ENCODE measurements at regions not wholly inside any gene's neighbourhood (a gene's known extent, or its start where the extent isn't known, plus 50 kb on each side); places are given as distances from the start of the nearest gene placed in this dataset.

DNA sequence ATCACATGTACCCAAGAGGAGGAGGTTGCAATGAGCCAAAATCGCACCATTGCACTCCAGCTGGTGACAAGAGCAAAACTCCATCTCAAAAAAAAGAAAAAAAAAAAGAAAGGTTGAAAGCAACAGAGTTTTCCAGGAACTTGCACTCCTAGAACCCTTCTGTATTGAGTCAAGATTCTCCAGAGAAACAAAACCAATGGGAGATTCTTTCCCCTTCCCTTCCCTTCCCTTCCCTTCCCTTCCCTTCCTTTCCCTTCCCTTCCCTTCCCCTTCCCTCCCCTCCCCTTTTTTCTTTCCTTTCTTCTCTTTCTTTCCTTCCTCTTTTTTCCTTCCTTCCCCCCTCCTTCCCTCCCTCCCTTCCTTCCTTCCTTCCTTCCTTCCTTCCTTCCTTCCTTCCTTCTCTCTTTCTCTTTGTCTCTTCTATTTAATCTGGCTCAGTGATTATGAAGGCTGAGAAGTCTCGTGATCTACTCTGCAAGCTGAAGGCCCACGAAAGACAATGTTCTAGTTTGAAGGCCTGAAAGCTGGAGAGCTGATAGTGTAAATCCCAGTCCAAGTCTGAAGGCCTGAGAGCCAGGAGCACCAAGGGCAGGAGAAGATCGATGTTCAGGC is 59.6 kb upstream of the CNTLN start:
- TF ChIP-seq CEBPB (IDR thresholded peaks at IDR 0.05) = no peak
- TF ChIP-seq, protein P1, sequence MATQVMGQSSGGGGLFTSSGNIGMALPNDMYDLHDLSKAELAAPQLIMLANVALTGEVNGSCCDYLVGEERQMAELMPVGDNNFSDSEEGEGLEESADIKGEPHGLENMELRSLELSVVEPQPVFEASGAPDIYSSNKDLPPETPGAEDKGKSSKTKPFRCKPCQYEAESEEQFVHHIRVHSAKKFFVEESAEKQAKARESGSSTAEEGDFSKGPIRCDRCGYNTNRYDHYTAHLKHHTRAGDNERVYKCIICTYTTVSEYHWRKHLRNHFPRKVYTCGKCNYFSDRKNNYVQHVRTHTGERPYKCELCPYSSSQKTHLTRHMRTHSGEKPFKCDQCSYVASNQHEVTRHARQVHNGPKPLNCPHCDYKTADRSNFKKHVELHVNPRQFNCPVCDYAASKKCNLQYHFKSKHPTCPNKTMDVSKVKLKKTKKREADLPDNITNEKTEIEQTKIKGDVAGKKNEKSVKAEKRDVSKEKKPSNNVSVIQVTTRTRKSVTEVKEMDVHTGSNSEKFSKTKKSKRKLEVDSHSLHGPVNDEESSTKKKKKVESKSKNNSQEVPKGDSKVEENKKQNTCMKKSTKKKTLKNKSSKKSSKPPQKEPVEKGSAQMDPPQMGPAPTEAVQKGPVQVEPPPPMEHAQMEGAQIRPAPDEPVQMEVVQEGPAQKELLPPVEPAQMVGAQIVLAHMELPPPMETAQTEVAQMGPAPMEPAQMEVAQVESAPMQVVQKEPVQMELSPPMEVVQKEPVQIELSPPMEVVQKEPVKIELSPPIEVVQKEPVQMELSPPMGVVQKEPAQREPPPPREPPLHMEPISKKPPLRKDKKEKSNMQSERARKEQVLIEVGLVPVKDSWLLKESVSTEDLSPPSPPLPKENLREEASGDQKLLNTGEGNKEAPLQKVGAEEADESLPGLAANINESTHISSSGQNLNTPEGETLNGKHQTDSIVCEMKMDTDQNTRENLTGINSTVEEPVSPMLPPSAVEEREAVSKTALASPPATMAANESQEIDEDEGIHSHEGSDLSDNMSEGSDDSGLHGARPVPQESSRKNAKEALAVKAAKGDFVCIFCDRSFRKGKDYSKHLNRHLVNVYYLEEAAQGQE (IDR thresholded peaks at IDR 0.05; ENCODE audit: low read depth) = no peak
- no peak for TF ChIP-seq MAX (IDR thresholded peaks at IDR 0.05)
- no peak for TF ChIP-seq YY1 (IDR thresholded peaks at IDR 0.05; ENCODE audit: low read depth)
- no peak for TF ChIP-seq ZBTB7A (IDR thresholded peaks at IDR 0.05; ENCODE audit: low read depth)
- TF ChIP-seq TEAD4 (IDR thresholded peaks at IDR 0.05) = no peak
- no peak for TF ChIP-seq TAF1 (IDR thresholded peaks at IDR 0.05; ENCODE audit: low read depth)
- no peak for TF ChIP-seq EP300 (IDR thresholded peaks at IDR 0.05; ENCODE audit: borderline replicate concordance)
- TF ChIP-seq CREB1 (IDR thresholded peaks at IDR 0.05; ENCODE audit: low read depth) = no peak
- TF ChIP-seq, protein P2, sequence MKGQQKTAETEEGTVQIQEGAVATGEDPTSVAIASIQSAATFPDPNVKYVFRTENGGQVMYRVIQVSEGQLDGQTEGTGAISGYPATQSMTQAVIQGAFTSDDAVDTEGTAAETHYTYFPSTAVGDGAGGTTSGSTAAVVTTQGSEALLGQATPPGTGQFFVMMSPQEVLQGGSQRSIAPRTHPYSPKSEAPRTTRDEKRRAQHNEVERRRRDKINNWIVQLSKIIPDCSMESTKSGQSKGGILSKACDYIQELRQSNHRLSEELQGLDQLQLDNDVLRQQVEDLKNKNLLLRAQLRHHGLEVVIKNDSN (IDR thresholded peaks at IDR 0.05) = no peak
- no peak for TF ChIP-seq EGR1 (IDR thresholded peaks at IDR 0.05)
- no peak for TF ChIP-seq FOXM1 (IDR thresholded peaks at IDR 0.05; ENCODE audit: borderline replicate concordance, low read depth)
